ENCODE measurements at regions not wholly inside any gene's neighbourhood (a gene's known extent, or its start where the extent isn't known, plus 50 kb on each side); places are given as distances from the start of the nearest gene placed in this dataset.

DNA sequence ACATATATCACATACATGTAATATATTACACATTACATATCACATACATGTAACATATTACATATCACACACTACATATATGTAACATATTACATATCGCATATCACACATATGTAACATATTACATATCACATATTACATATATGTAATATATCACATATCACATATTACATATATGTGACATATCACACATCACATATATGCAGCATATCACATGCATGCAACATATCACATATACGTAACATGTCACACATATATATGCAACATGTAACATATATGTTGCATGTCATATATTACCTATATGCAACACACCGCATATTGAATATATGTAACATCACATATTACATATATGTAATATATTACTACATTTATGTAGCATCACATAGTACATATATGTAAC is 211.2 kb downstream of the ARL6IP6 start:
- no peak for TF ChIP-seq REST (IDR thresholded peaks at IDR 0.05; ENCODE audit: insufficient replicate concordance, low read depth)
- no peaks in the 10 kb centered on the region for H3K27me3 ChIP-seq (ENCODE audit: insufficient read depth, poor library complexity, severe bottlenecking)
- no peak overlapping the region for H3K27ac ChIP-seq (replicated peaks)
- H3K4me3 ChIP-seq (replicated peaks; ENCODE audit: insufficient read depth, low read length): no peak overlapping the region
- no peak for DNase-seq (ENCODE audit: low read depth in 1 of 2, low spot score in 1 of 2)

DNA sequence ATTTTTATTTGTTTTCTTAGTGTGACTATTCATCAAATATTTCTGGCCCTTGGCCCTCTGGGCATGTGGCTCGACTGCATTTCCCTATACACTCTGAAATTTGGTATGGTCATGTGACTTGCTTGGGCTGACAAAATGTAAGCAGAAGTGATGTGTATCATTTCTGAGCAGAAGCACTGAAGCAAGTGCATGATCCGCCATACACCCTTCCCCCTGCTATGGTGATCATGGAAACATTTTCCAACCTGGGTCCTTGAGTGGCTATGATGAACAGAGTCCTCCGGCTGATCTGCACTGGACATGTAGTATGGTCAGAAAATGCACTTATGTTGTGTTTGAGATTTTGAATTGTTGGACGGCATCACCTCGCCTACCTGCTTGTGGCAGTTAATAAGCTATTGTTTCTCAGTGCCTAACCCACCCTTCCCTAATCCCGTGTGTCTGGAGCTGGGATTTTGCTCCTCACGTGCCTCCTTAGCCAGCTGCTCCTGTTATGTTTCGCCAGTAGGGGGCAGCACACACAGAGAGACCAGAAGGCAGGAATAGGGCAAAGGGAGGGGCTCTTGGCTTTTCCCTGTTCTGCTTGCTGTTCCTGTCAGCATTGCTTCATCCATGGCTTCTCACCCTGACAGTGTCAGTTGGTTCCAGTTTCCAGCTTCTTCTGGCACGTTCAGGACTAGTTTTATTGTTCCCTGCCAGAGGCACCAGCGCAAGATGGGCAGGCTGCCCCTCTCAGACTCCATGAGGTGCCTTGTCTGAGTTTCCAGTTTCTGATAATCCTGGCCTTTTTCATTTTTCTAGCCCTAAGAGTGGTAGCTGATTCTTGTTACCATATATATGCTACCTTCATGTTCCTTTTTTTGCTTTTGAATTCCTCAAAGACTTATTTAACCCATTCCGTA is 207.4 kb downstream of the ARL6IP6 start:
- TF ChIP-seq POLR2AphosphoS5 (IDR thresholded peaks at IDR 0.05; ENCODE audit: low read depth) (no peak), SPI1 (IDR thresholded peaks at IDR 0.05; ENCODE audit: borderline replicate concordance, low read depth) (peak; percentile 20; the same call in 1 of the 2 replicates), CTCF (IDR thresholded peaks at IDR 0.05; ENCODE audit: insufficient read depth, low read length) (peak; percentile 74)
- no peak overlapping the region for H3K4me3 ChIP-seq (replicated peaks; ENCODE audit: insufficient read depth, low read length)
- peak; percentile 56 to 69 for DNase-seq (ENCODE audit: low read depth in 1 of 2, low spot score in 1 of 2)
- no peak overlapping the region for H3K27ac ChIP-seq (replicated peaks)
- no peaks in the 10 kb centered on the region for H3K27me3 ChIP-seq (ENCODE audit: insufficient read depth, poor library complexity, severe bottlenecking)

DNA sequence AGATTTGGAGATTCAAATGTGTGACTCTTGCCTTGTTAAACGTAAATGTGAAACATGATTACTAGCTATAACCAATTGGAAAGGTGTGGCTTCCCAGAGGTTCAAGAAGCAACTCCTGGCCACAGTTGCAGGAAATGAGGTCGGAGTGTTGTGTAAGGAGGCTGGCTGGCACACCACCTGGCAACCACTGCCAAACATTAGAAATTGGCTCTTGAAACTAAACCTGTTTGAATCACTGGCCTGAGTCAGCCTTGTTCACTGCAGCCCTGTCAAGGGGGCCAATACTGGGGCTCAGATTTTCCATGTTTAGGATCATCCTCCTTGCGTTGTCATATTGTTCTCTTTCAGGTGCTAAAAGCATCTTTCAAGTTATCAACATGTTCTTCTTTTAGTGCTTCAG is 206.3 kb downstream of the ARL6IP6 start:
- DNase-seq (ENCODE audit: low read depth in 1 of 2, low spot score in 1 of 2): no peak

More for the DNA sequence above, 206.3 kb downstream of the ARL6IP6 start:
- H3K4me3 ChIP-seq (replicated peaks; ENCODE audit: insufficient read depth, low read length): no peak overlapping the region
- no peak for TF ChIP-seq REST (IDR thresholded peaks at IDR 0.05; ENCODE audit: insufficient replicate concordance, low read depth)
- TF ChIP-seq POLR2AphosphoS5 (IDR thresholded peaks at IDR 0.05; ENCODE audit: low read depth): no peak
- TF ChIP-seq CTCF (IDR thresholded peaks at IDR 0.05; ENCODE audit: insufficient read depth, low read length): no peak
- TF ChIP-seq GABPA (IDR thresholded peaks at IDR 0.05; ENCODE audit: low read depth): no peak
- no peak for TF ChIP-seq SPI1 (IDR thresholded peaks at IDR 0.05; ENCODE audit: borderline replicate concordance, low read depth)
- no peak overlapping the region for H3K27ac ChIP-seq (replicated peaks)
- H3K27me3 ChIP-seq (ENCODE audit: insufficient read depth, poor library complexity, severe bottlenecking): no peaks in the 10 kb centered on the region

All from HL-60 (cell line).